A673 (cell line): ENCODE measurements at regions not wholly inside any gene's neighbourhood (a gene's known extent, or its start where the extent isn't known, plus 50 kb on each side); places are given as distances from the start of the nearest gene placed in this dataset.

Experiments
- BruUV-seq: library from RNA; stranded (reverse); fragments of 400-500 nt; replicated peaks from 2 replicates; lab custom pipeline; 2021; lab: Mats Ljungman, UMichigan
- CTCF ChIA-PET: fragments of 300-600 bp; sonication (Branson Sonifier 250); formaldehyde crosslinking; loops from one replicate; lab custom pipeline; 2022; ENCODE audit warnings: antibody characterized with exemption; lab: Charles Lee
- POLR2A ChIA-PET: fragments of 300-600 bp; sonication (Branson Sonifier 250); formaldehyde crosslinking; loops from one replicate; lab custom pipeline; 2022; ENCODE audit warnings: antibody characterized with exemption; ENCODE audit not compliant: low non-redundant PET; lab: Charles Lee
- DNase-seq: peaks from one replicate; pipeline ENCODE4 v3.0.0-alpha.2; 2015; ENCODE audit warnings: low spot score
- H3K27ac ChIP-seq: fragments of 200-600 bp; sonication (generic); 2 replicates; pipeline ENCODE4 v1.5.1; 2016; ENCODE audit warnings: mixed run types, low read depth, mild to moderate bottlenecking, mixed read lengths, antibody characterized with exemption, low read length; ENCODE audit not compliant: poor library complexity, severe bottlenecking
- H3K27me3 ChIP-seq: fragments of 200-600 bp; sonication (generic); replicated peaks from 2 replicates; pipeline ENCODE4 v1.6.1; 2017; ENCODE audit warnings: mixed run types, low read depth, mild to moderate bottlenecking, mixed read lengths, antibody characterized with exemption, low read length; ENCODE audit not compliant: insufficient read depth, poor library complexity
- H3K36me3 ChIP-seq: fragments of 200-600 bp; sonication (generic); 2 replicates; pipeline ENCODE4 v1.6.1; 2016; ENCODE audit warnings: mixed run types, mild to moderate bottlenecking, mixed read lengths, antibody characterized with exemption, low read length; ENCODE audit not compliant: insufficient read depth, poor library complexity, severe bottlenecking
- H3K4me1 ChIP-seq: fragments of 200-600 bp; sonication (generic); 2 replicates; pipeline ENCODE4 v1.6.1; 2017; ENCODE audit warnings: mixed run types, mild to moderate bottlenecking, mixed read lengths, antibody characterized with exemption, low read length; ENCODE audit not compliant: insufficient read depth, poor library complexity, severe bottlenecking
- H3K4me3 ChIP-seq: fragments of 200-600 bp; sonication (generic); 2 replicates; pipeline ENCODE4 v1.5.1; 2016; ENCODE audit warnings: low read depth, mixed run types, mild to moderate bottlenecking, mixed read lengths, low read length; ENCODE audit not compliant: poor library complexity, severe bottlenecking
- H3K9me3 ChIP-seq: fragments of 200-600 bp; sonication (generic); 2 replicates; pipeline ENCODE4 v1.6.1; 2016; ENCODE audit warnings: mixed run types, low read depth, mild to moderate bottlenecking, mixed read lengths, antibody characterized with exemption, low read length; ENCODE audit not compliant: poor library complexity, severe bottlenecking
- CTCF ChIP-seq: fragments of 300-800, 200-600 bp; sonication (generic); conservative IDR thresholded peaks from 2 replicates; pipeline ENCODE4 v1.5.1; 2017; ENCODE audit warnings: low read depth, mild to moderate bottlenecking, antibody characterized with exemption, low read length, moderate library complexity, mixed read lengths
- EZH2 ChIP-seq: fragments of 200-600 bp; sonication (generic); IDR thresholded peaks from 2 replicates; pipeline ENCODE4 v1.6.1; 2017; ENCODE audit warnings: borderline replicate concordance, low read depth, mild to moderate bottlenecking, mixed read lengths, antibody characterized with exemption, low read length; ENCODE audit not compliant: poor library complexity, severe bottlenecking
- intact Hi-C: fragments of 100-400 bp; cut with micrococcal nuclease; formaldehyde crosslinking; loops from one replicate; pipeline ENCODE4 v1.10.0; 2022; ENCODE audit not compliant: unreplicated experiment

DNA sequence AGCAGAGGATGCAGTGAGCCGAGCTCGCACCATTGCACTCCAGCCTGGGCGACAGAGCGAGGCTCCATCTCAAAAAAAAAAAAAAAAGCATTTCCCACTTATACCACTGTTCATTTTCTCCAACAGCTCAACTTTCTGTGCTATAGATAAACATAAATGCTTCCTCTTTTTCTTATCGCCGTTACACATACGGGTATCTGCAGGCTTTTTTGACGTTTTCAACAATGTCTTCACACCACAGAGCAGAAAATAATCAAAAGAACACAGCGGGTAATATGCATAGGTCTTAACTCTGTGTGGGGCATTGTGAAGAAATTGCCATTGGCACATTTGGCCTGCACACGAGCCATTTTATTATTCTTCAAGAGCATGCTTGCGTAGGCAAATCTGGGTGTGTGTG lies 86.4 kb downstream of the CAPZA3 start:
- Histone ChIP-seq H3K9me3 (peaks cover 7% of the 10 kb centered on the region), H3K27me3 (no peaks in the 10 kb centered on the region), H3K27ac (no peak overlapping the region), H3K36me3 (no peaks in the 10 kb centered on the region), H3K4me3 (no peak overlapping the region), H3K4me1 (no peaks in the 10 kb centered on the region)
- ChIA-PET POLR2A (no interaction called here), CTCF (no interaction called here)
- intact Hi-C loops: no loop called here
- DNase-seq: no peak
- TF ChIP-seq CTCF (no peak), EZH2 (no peak)
- BruUV-seq: no TSS peak

GRCh38 chr12:18825138-18825537 lies 87.2 kb downstream of the CAPZA3 start:
- no TSS peak for BruUV-seq
- Histone ChIP-seq H3K9me3 (peaks cover 7% of the 10 kb centered on the region), H3K4me1 (no peaks in the 10 kb centered on the region), H3K36me3 (no peaks in the 10 kb centered on the region), H3K27me3 (no peaks in the 10 kb centered on the region), H3K27ac (no peak overlapping the region), H3K4me3 (no peak overlapping the region)
- ChIA-PET CTCF (no interaction called here), POLR2A (no interaction called here)
- TF ChIP-seq CTCF: no peak
- TF ChIP-seq EZH2: no peak
- no peak for DNase-seq
- intact Hi-C loops: no loop called here

DNA sequence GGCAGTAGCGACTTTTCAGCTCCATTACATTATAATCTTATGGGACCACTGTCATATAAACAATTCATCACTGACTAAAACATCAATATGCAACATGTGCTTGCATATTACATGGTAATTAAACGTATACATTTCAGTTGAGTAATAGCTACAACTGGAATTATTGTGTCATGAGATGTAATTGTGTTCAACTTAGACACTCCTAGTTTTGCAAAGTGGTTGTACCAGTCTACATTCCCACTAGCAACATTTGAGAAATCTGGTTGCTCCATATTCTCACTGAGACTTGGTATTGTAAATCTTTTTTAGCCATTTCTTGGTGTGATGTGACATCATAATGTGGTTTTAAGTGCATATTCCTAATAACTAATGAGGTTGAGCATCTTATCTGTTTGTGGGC lies 90.0 kb downstream of the CAPZA3 start:
- no peak overlapping the region for H3K4me3 ChIP-seq
- H3K9me3 ChIP-seq: peaks cover 7% of the 10 kb centered on the region
- no peaks in the 10 kb centered on the region for H3K36me3 ChIP-seq
- TF ChIP-seq CTCF (no peak), EZH2 (no peak)
- no peaks in the 10 kb centered on the region for H3K27me3 ChIP-seq
- no peak for DNase-seq
- intact Hi-C loops: no loop called here
- CTCF ChIA-PET: interaction anchor here (0.5 kb wide), 1 partner anchor 1562 kb away, joined by 3 read pairs; no protein-coding TSS in a partner anchor
- no TSS peak for BruUV-seq
- no peaks in the 10 kb centered on the region for H3K4me1 ChIP-seq
- no peak overlapping the region for H3K27ac ChIP-seq
- POLR2A ChIA-PET: no interaction called here
